Fibroblast of pulmonary artery (primary cell): ENCODE measurements at regions not wholly inside any gene's neighbourhood (a gene's known extent, or its start where the extent isn't known, plus 50 kb on each side); places are given as distances from the start of the nearest gene placed in this dataset.
A peak's percentile ranks its signal among the peaks of the same experiment; 100 is the strongest.

Source experiments
- DNase-seq: peaks from one replicate; pipeline ENCODE4 v3.0.0-alpha.2; 2010; ENCODE audit warnings: low read depth
- H3K4me3 ChIP-seq: replicated peaks from 2 replicates; pipeline ENCODE4 v1.5.1; 2011; ENCODE audit warnings: low read depth, mild to moderate bottlenecking, control low read depth, low read length, moderate library complexity
- CTCF ChIP-seq: IDR thresholded peaks from 2 replicates; pipeline ENCODE4 v1.5.1; 2011; ENCODE audit warnings: mild to moderate bottlenecking, control low read depth, low read length, inconsistent platforms; ENCODE audit errors: missing control alignments

GRCh38 chr9:118148990-118149389 lies 444.8 kb downstream of the TLR4 start:
- TF ChIP-seq CTCF, result no peak
- no peak overlapping the region for H3K4me3 ChIP-seq
- no peak for DNase-seq

GRCh38 chr9:118156846-118157245 lies 452.6 kb downstream of the TLR4 start:
- no peak for TF ChIP-seq CTCF
- no peak overlapping the region for H3K4me3 ChIP-seq
- DNase-seq, result no peak

GRCh38 chr9:118162716-118163115 lies 458.5 kb downstream of the TLR4 start:
- no peak for DNase-seq
- H3K4me3 ChIP-seq, result no peak overlapping the region
- TF ChIP-seq CTCF, result no peak

GRCh38 chr9:118163751-118164150 lies 459.5 kb downstream of the TLR4 start:
- H3K4me3 ChIP-seq, result no peak overlapping the region
- TF ChIP-seq CTCF, result no peak
- no peak for DNase-seq

GRCh38 chr9:118165451-118165850 lies 461.2 kb downstream of the TLR4 start:
- no peak for TF ChIP-seq CTCF
- H3K4me3 ChIP-seq, result no peak overlapping the region
- no peak for DNase-seq

GRCh38 chr9:118170032-118170955 lies 466.1 kb downstream of the TLR4 start:
- peak; percentile 24 for DNase-seq
- no peak overlapping the region for H3K4me3 ChIP-seq
- TF ChIP-seq CTCF, result peak; percentile 37

GRCh38 chr9:118177241-118177640 lies 473.0 kb downstream of the TLR4 start:
- TF ChIP-seq CTCF, result no peak
- no peak overlapping the region for H3K4me3 ChIP-seq
- DNase-seq, result no peak
